ELR (cell line): ENCODE measurements at regions not wholly inside any gene's neighbourhood (a gene's known extent, or its start where the extent isn't known, plus 50 kb on each side); places are given as distances from the start of the nearest gene placed in this dataset.

Source experiments
- DNase-seq: peaks from one replicate; pipeline ENCODE4 v3.0.0-alpha.2; 2015; ENCODE audit warnings: low read depth

- no peak for DNase-seq
Observed at GRCh38 chr16:63617047-63617989, 1504.5 kb downstream of the CDH11 start.

GRCh38 chr16:63614429-63614828 is 1507.4 kb downstream of the CDH11 start:
- no peak for DNase-seq

GRCh38 chr16:63613701-63614100 is 1508.2 kb downstream of the CDH11 start:
- DNase-seq: peak; percentile 0

DNA sequence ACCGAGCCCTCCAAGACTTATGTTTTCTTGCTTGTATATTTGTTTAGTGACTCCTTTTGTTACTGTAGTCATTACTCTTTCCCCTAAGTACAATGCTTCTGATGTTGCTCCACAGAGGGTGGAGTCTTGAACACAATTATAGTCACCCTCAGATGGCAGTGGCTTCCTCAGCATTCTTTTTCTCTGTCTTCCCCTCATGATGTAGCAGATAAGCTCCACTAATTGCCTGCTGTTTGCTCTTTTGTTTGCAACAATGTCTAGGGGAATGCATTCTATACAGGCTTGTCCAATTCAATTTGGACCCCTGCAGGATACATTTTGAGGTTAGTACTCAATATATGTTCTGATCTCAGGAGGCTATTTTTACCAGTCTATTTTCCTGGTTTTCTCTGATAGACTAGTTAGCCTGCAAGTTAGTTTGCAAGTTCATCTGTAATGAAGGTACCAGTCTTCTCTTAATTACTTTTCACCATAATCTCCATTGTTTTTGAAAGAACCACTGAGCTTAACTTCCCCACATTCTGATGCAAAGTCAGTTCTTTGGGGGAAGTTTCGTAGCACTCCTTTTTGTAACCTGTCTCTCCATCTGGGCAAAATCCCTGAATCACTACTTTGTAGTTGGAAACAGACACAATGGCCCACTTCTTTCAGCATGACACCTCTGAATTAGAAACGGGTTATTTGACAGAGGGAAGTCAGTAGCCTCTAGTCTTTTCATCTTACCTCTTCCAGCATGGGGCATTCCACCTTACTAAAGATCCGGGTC is 1509.2 kb downstream of the CDH11 start:
- no peak for DNase-seq

DNA sequence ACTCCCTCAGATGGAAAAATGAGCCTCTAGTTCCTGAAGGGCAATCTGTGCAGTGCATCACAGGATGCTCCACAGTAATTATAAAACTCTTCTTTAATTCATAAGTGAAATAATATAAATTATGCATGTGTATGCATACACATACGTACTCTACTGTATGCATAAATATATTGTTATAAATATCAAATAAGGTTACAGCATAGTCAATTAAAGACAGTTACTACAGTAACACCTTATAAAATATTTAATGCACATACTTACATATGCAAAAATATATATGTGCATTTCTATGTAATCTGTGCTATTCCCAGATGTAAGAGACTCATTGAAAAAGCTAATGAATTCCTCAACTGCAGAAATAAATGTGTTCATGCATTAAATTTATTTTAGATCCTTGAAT is 1515.1 kb downstream of the CDH11 start:
- DNase-seq: no peak

GRCh38 chr16:63602206-63602927 is 1519.5 kb downstream of the CDH11 start:
- no peak for DNase-seq

GRCh38 chr16:63596716-63597115 is 1525.1 kb downstream of the CDH11 start:
- no peak for DNase-seq

- no peak for DNase-seq
Observed at GRCh38 chr16:63592852-63593251, 1529.0 kb downstream of the CDH11 start.

DNA sequence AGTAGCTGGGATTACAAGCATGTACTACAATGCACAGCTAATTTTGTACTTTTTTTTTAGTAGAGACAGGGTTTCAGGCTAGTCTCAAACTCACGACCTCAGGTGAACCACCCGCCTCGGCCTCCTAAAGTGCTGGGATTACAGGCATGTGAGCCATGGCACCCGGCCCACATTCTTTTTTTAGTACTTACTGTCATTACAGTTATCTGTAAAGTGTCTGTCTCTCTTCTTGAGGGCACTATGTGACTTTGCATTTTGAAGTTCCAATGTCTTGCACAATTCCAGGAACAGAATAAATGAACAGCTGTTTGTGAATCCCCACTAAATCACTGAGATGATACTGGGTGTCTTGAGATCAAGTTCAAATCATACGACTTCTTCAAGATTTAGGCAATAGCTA is 1540.3 kb downstream of the CDH11 start:
- DNase-seq: no peak

DNA sequence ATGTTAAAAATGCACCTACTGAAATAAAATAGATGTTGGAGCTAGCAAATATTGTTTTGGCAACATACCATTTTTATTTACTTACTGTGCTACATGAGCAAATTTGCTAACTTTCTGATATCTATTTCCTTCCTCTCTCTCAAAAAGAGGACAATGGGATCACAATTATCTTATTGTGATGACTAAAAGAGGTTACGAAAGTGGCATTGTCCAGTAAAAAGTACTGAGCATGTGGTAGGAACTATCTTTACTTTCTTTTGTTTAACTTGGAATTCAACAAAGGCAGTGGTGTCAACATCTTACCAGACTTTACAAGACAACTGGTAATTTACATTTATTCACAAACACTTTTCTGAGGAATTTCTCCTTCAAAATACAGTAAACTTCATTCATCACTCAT is 1542.6 kb upstream of the CDH8 start:
- DNase-seq: no peak

GRCh38 chr16:63577891-63578290 is 1541.7 kb upstream of the CDH8 start:
- no peak for DNase-seq

DNA sequence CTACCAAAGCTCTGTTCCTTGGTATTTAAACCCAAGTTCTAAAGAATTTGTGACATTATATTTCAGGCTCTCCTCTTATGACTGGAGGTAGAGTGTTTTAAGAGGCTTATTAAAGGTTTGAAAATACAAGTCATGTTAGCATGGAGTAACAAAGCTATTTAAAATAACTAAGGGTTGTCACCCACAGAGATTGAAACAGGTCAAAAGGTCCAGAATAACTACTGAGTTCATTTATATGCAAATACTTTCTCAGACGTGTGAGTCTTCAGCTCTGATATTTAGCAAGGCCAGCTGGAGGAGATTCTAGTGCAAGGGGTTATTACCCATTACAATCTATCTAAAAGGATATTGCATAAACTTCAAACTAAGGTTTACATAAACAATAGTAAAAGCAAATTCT is 1538.8 kb upstream of the CDH8 start:
- no peak for DNase-seq

DNA sequence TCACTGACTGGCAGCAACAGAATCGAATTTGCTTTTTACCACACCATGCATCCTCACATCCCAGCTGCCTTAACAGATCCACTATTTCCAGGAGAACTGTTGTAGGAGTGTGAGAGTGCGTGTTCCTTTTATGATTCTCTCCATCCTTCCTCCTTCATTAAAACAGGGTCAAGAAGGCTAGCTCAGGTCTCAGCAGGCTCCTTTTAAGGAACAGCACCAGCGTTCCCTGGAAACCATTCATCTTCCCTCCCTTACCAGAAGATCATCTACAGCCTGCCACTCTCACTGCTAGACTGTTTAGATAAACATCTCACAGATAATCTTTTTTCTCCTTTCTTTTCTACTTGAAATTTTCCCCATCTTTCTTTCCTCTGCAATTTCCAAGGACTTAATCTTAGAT is 1531.9 kb upstream of the CDH8 start:
- DNase-seq: no peak

GRCh38 chr16:63563819-63564505 is 1527.7 kb upstream of the CDH8 start:
- DNase-seq: no peak

DNA sequence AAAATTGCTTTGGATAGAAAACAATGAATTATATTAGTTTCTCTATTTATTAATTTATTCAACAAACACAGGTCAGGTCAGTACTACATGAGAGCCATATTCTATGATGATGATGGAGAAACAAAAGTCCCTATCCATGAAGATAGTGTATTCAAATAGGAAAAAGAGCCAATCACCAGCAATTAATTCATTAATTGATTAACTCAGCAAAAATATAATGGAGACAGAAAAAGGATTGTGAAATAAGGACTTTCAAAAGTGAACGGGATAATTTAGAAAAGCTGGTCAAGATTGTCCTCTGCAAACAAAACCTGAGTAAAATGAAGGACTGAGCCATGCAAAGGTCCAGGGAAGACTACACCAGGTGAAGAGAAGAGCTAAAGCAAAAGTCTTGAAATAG is 1517.7 kb upstream of the CDH8 start:
- no peak for DNase-seq

- no peak for DNase-seq
Observed at GRCh38 chr16:63539276-63539675, 1503.0 kb upstream of the CDH8 start.

GRCh38 chr16:63530974-63531373 is 1494.7 kb upstream of the CDH8 start:
- no peak for DNase-seq

DNA sequence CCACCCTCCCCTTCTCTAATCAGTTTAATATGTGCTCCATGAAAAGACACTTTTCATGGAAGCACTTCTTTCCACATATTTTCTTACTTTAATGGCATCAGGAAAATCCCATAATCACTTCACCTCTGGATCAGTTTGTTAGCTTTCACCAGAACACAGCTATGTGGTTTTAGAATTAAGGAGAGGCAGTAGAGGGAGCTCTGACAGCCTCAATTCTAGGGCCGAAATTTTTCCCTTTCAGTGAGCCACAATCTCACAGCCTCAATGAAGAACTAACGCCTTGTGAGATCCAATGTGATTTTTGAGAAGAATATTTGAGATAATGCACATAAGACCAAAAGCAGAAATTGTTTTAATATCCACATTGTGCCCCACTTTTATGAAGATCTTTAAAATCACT is 1494.0 kb upstream of the CDH8 start:
- DNase-seq: no peak

GRCh38 chr16:63527404-63527803 is 1491.2 kb upstream of the CDH8 start:
- no peak for DNase-seq

DNA sequence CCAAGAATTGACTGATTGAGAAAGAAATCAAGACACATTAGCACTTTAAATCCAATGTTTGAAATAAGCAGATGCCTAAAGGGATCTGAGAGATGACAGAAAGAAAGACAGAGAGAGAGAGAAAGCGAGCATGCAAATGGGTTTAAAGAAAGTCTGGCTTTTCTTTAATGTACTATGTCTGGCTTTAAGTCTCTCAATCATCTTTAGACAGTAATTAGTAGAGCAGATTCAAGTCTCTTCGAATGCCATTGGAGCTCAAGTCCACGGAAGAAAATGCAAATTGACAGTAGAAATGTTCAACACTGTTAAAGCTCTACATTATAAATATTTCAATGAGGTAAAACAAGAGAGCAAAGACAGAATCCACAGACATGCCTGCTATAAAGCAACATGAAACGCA is 1480.2 kb upstream of the CDH8 start:
- no peak for DNase-seq

GRCh38 chr16:63512910-63513309 is 1476.7 kb upstream of the CDH8 start:
- no peak for DNase-seq

GRCh38 chr16:63497408-63497807 is 1461.2 kb upstream of the CDH8 start:
- no peak for DNase-seq
